ENCODE measurements at regions not wholly inside any gene's neighbourhood (a gene's known extent, or its start where the extent isn't known, plus 50 kb on each side); places are given as distances from the start of the nearest gene placed in this dataset.
"Not testable (repeated sequence)": the region's sequence is repeated elsewhere in the genome, so short reads cannot be mapped to it uniquely, and the experiment has no call there.

- not testable (repeated sequence) for H3K9me3 ChIP-seq (ENCODE audit: insufficient read depth, low read depth, low read length); H3K27me3 Mint-ChIP-seq (ENCODE audit: low read depth, unreplicated experiment); H3K4me3 Mint-ChIP-seq (ENCODE audit: unreplicated experiment); H3K27me3 ChIP-seq (ENCODE audit: insufficient read depth, low read length); DNase-seq (ENCODE audit: low read depth); H3K4me3 ChIP-seq (ENCODE audit: insufficient read depth, low read depth, low read length); H3K36me3 ChIP-seq (ENCODE audit: insufficient read depth, low read length); H3K4me1 ChIP-seq (ENCODE audit: insufficient read depth, low read length); H3K27ac ChIP-seq (ENCODE audit: low read depth, low read length); H3K9ac ChIP-seq (ENCODE audit: low read length); H3K4me2 ChIP-seq (ENCODE audit: low read length); FAIRE-seq; H3K9me3 Mint-ChIP-seq (ENCODE audit: unreplicated experiment); H2AFZ ChIP-seq (ENCODE audit: low read depth, low read length); H4K20me1 ChIP-seq (ENCODE audit: insufficient read depth, low read length); H3K27ac Mint-ChIP-seq (ENCODE audit: unreplicated experiment); H3K36me3 Mint-ChIP-seq (ENCODE audit: low read depth, unreplicated experiment)
- H3K79me2 ChIP-seq (ENCODE audit: insufficient read depth, low read length), result peaks cover 43% of the 10 kb centered on the region
- peaks cover 11% of the 10 kb centered on the region for H3K4me1 Mint-ChIP-seq (ENCODE audit: low read depth, unreplicated experiment)
Observed at GRCh38 chr9:94387338-94388010, 59.0 kb upstream of the NUTM2F start.

DNA sequence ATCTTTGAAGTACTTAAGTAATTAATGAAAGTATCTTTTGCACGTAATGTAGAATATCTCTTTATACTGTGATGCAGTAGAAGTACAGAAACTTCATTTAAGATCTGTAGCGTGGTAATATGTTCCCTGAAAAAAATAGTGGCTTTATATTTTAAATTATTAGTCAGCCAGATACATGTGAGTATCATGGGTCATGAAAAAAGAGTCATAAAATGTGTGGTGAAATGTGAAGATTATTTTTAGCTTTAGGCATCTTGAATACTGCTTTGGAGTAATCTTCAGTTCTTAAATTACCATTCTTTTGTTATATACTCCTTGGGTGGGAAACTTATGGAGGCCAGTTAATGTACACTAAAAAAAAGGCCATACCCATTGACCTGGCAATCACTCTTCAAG lies 59.6 kb upstream of the NUTM2F start:
- H2AFZ ChIP-seq (ENCODE audit: low read depth, low read length); H3K27ac Mint-ChIP-seq (ENCODE audit: unreplicated experiment); H3K27me3 Mint-ChIP-seq (ENCODE audit: low read depth, unreplicated experiment); H3K27me3 ChIP-seq (ENCODE audit: insufficient read depth, low read length); H3K4me2 ChIP-seq (ENCODE audit: low read length); H3K4me3 ChIP-seq (ENCODE audit: insufficient read depth, low read depth, low read length); H3K9me3 Mint-ChIP-seq (ENCODE audit: unreplicated experiment); H4K20me1 ChIP-seq (ENCODE audit: insufficient read depth, low read length); DNase-seq (ENCODE audit: low read depth); H3K4me3 Mint-ChIP-seq (ENCODE audit: unreplicated experiment); H3K27ac ChIP-seq (ENCODE audit: low read depth, low read length); H3K4me1 ChIP-seq (ENCODE audit: insufficient read depth, low read length); H3K36me3 Mint-ChIP-seq (ENCODE audit: low read depth, unreplicated experiment); H3K36me3 ChIP-seq (ENCODE audit: insufficient read depth, low read length); H3K9ac ChIP-seq (ENCODE audit: low read length); H3K9me3 ChIP-seq (ENCODE audit: insufficient read depth, low read depth, low read length); FAIRE-seq: not testable (repeated sequence)
- peaks cover 43% of the 10 kb centered on the region for H3K79me2 ChIP-seq (ENCODE audit: insufficient read depth, low read length)
- peaks cover 11% of the 10 kb centered on the region for H3K4me1 Mint-ChIP-seq (ENCODE audit: low read depth, unreplicated experiment)

DNA sequence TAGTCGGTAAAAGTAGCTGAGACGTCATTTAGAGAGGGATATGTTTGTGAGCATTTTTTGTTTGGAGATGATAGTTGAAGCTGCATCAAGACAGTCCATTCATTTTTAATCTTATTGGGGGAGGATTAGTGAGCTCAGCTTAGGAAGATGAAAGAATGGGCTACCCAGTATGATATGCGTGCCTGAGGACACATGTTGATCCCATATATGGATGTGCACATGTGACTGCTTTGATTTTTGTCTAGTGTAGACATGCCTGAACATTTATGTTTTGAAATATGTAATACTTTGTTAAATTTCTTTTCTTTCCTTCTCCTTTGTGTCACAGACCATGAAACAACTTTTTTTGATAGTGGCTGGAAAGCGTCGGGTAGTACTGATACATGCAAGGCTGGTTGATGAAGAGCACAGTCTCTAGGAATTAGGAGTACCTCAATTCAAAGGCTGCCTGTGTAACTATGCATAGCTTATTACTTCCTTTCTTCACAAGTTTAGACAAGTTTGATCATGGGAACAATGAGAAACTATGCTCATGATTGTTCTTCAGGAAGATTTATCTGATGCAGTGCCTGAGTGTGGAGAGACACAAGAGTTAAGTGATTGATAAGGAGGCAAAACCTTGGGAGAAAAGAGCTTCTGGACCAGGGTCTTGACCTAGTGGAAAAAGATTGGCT lies 62.1 kb upstream of the NUTM2F start:
- not testable (repeated sequence) for DNase-seq (ENCODE audit: low read depth); FAIRE-seq; H4K20me1 ChIP-seq (ENCODE audit: insufficient read depth, low read length); H3K4me3 ChIP-seq (ENCODE audit: insufficient read depth, low read depth, low read length); H3K36me3 ChIP-seq (ENCODE audit: insufficient read depth, low read length); H3K4me1 ChIP-seq (ENCODE audit: insufficient read depth, low read length); H3K9me3 ChIP-seq (ENCODE audit: insufficient read depth, low read depth, low read length); H3K27me3 Mint-ChIP-seq (ENCODE audit: low read depth, unreplicated experiment); H3K27ac Mint-ChIP-seq (ENCODE audit: unreplicated experiment); H3K9me3 Mint-ChIP-seq (ENCODE audit: unreplicated experiment); H3K36me3 Mint-ChIP-seq (ENCODE audit: low read depth, unreplicated experiment); H3K4me2 ChIP-seq (ENCODE audit: low read length); H2AFZ ChIP-seq (ENCODE audit: low read depth, low read length); H3K9ac ChIP-seq (ENCODE audit: low read length); H3K4me3 Mint-ChIP-seq (ENCODE audit: unreplicated experiment); H3K27me3 ChIP-seq (ENCODE audit: insufficient read depth, low read length); H3K27ac ChIP-seq (ENCODE audit: low read depth, low read length)
- peaks cover 11% of the 10 kb centered on the region for H3K4me1 Mint-ChIP-seq (ENCODE audit: low read depth, unreplicated experiment)
- peaks cover 28% of the 10 kb centered on the region for H3K79me2 ChIP-seq (ENCODE audit: insufficient read depth, low read length)

- H3K4me3 ChIP-seq (ENCODE audit: insufficient read depth, low read depth, low read length); H3K4me3 Mint-ChIP-seq (ENCODE audit: unreplicated experiment); H3K27me3 ChIP-seq (ENCODE audit: insufficient read depth, low read length); H3K36me3 Mint-ChIP-seq (ENCODE audit: low read depth, unreplicated experiment); H3K9ac ChIP-seq (ENCODE audit: low read length); H3K9me3 Mint-ChIP-seq (ENCODE audit: unreplicated experiment); H3K9me3 ChIP-seq (ENCODE audit: insufficient read depth, low read depth, low read length); H3K27ac ChIP-seq (ENCODE audit: low read depth, low read length); FAIRE-seq; H3K27me3 Mint-ChIP-seq (ENCODE audit: low read depth, unreplicated experiment); H3K36me3 ChIP-seq (ENCODE audit: insufficient read depth, low read length); H3K4me1 Mint-ChIP-seq (ENCODE audit: low read depth, unreplicated experiment); H4K20me1 ChIP-seq (ENCODE audit: insufficient read depth, low read length); H3K4me2 ChIP-seq (ENCODE audit: low read length); DNase-seq (ENCODE audit: low read depth); H3K27ac Mint-ChIP-seq (ENCODE audit: unreplicated experiment); H2AFZ ChIP-seq (ENCODE audit: low read depth, low read length); H3K4me1 ChIP-seq (ENCODE audit: insufficient read depth, low read length): not testable (repeated sequence)
- H3K79me2 ChIP-seq (ENCODE audit: insufficient read depth, low read length), result peaks cover 20% of the 10 kb centered on the region
Observed at GRCh38 chr9:94392971-94393624, 64.7 kb upstream of the NUTM2F start.

DNA sequence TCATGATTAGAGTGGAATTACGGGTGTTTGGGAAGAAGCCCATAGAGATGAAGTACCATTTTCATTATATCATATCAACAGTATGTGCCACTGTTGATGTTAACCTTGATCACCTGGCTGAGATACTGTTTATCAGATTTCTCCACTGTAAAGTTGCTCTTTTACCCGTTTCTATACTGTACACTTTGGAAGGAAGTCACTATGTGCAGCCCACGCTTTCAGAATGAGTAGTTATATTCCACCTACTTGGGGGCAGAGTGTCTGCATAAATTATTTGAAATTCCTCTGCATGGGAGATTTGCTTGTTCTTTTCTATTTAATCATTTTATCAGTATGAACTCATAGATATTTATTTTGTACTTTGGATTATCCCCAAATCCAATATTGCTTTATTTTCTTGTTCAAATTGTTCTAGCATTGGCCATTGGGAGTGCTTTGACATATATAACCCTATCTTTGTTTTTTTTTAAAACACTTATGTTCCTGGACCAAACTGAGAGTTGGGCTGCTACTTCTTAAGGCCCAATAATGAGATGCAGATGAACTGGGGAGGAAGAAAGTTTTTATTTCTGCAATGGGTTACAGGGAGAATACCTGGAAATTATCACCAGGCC lies 69.4 kb upstream of the NUTM2F start:
- H3K27ac ChIP-seq (ENCODE audit: low read depth, low read length); H3K36me3 Mint-ChIP-seq (ENCODE audit: low read depth, unreplicated experiment); H3K27ac Mint-ChIP-seq (ENCODE audit: unreplicated experiment); H4K20me1 ChIP-seq (ENCODE audit: insufficient read depth, low read length); H3K9me3 Mint-ChIP-seq (ENCODE audit: unreplicated experiment); H3K9me3 ChIP-seq (ENCODE audit: insufficient read depth, low read depth, low read length); H3K4me2 ChIP-seq (ENCODE audit: low read length); H3K4me3 Mint-ChIP-seq (ENCODE audit: unreplicated experiment); H3K4me1 Mint-ChIP-seq (ENCODE audit: low read depth, unreplicated experiment); H3K4me1 ChIP-seq (ENCODE audit: insufficient read depth, low read length); H3K27me3 ChIP-seq (ENCODE audit: insufficient read depth, low read length); H3K36me3 ChIP-seq (ENCODE audit: insufficient read depth, low read length); H2AFZ ChIP-seq (ENCODE audit: low read depth, low read length); H3K27me3 Mint-ChIP-seq (ENCODE audit: low read depth, unreplicated experiment); DNase-seq (ENCODE audit: low read depth); H3K9ac ChIP-seq (ENCODE audit: low read length); H3K4me3 ChIP-seq (ENCODE audit: insufficient read depth, low read depth, low read length); FAIRE-seq: not testable (repeated sequence)
- peaks cover 19% of the 10 kb centered on the region for H3K79me2 ChIP-seq (ENCODE audit: insufficient read depth, low read length)

Data from astrocyte (in vitro differentiated cells and primary cell).